ENCODE measurements at regions not wholly inside any gene's neighbourhood (a gene's known extent, or its start where the extent isn't known, plus 50 kb on each side); places are given as distances from the start of the nearest gene placed in this dataset.

GRCh38 chr5:114054594-114054993, 307.3 kb upstream of the KCNN2 start:
- no peak for TF ChIP-seq EZH2phosphoT487 (IDR thresholded peaks at IDR 0.05)
- no peak for TF ChIP-seq CTCF (IDR thresholded peaks at IDR 0.05)
- no peak for TF ChIP-seq EZH2 (IDR thresholded peaks at IDR 0.05)
